MCF 10A (cell line): ENCODE measurements at regions not wholly inside any gene's neighbourhood (a gene's known extent, or its start where the extent isn't known, plus 50 kb on each side); places are given as distances from the start of the nearest gene placed in this dataset.

ENCODE experiments used
- BruUV-seq: library from RNA; stranded (reverse); fragments of 400-500 nt; replicated peaks from 2 replicates; lab custom pipeline; 2021; lab: Mats Ljungman, UMichigan
- CTCF ChIA-PET: fragments of 300-600 bp; sonication (Branson Sonifier 250); formaldehyde crosslinking; extraction: SDS; loops from one replicate; lab custom pipeline; 2021; ENCODE audit warnings: antibody characterized with exemption, inconsistent platforms; lab: Yijun Ruan, JAX
- POLR2A ChIA-PET: fragments of 300-600, 350-650 bp; sonication (Branson Sonifier 250); formaldehyde crosslinking; extraction: SDS; loops from one replicate; lab custom pipeline; 2020; ENCODE audit warnings: antibody characterized with exemption, inconsistent platforms; lab: Yijun Ruan, JAX
- DNase-seq: peaks from one replicate; pipeline ENCODE4 v3.0.0-alpha.2; 2018; ENCODE audit not compliant: unreplicated experiment
- H3K27ac Mint-ChIP-seq: one replicate; pipeline ENCODE4 v1.8.0; 2022; ENCODE audit warnings: mild to moderate bottlenecking, low read depth, mixed read lengths; ENCODE audit not compliant: unreplicated experiment
- H3K27me3 Mint-ChIP-seq: one replicate; pipeline ENCODE4 v1.8.0; 2022; ENCODE audit warnings: mixed read lengths; ENCODE audit not compliant: insufficient read depth, unreplicated experiment
- H3K36me3 Mint-ChIP-seq: one replicate; pipeline ENCODE4 v1.8.0; 2022; ENCODE audit warnings: mild to moderate bottlenecking, moderate library complexity, mixed read lengths; ENCODE audit not compliant: insufficient read depth, unreplicated experiment
- H3K4me1 Mint-ChIP-seq: one replicate; pipeline ENCODE4 v1.8.0; 2022; ENCODE audit warnings: mixed read lengths; ENCODE audit not compliant: insufficient read depth, unreplicated experiment
- H3K4me3 Mint-ChIP-seq: one replicate; pipeline ENCODE4 v1.8.0; 2022; ENCODE audit warnings: mild to moderate bottlenecking, moderate library complexity, mixed read lengths; ENCODE audit not compliant: unreplicated experiment
- H3K9me3 Mint-ChIP-seq: one replicate; pipeline ENCODE4 v1.8.0; 2022; ENCODE audit warnings: mixed read lengths; ENCODE audit not compliant: unreplicated experiment
- intact Hi-C: fragments of 100-400 bp; cut with micrococcal nuclease; formaldehyde crosslinking; loops from 2 replicates; pipeline ENCODE4 v1.14.1; 2022
- TF ChIP-seq, protein P1 (sequence below): fragments of 200-600 bp; IDR thresholded peaks from one replicate; pipeline ENCODE4 v1.8.0; 2022; ENCODE audit warnings: antibody characterized with exemption, mild to moderate bottlenecking; ENCODE audit not compliant: unreplicated experiment

DNA sequence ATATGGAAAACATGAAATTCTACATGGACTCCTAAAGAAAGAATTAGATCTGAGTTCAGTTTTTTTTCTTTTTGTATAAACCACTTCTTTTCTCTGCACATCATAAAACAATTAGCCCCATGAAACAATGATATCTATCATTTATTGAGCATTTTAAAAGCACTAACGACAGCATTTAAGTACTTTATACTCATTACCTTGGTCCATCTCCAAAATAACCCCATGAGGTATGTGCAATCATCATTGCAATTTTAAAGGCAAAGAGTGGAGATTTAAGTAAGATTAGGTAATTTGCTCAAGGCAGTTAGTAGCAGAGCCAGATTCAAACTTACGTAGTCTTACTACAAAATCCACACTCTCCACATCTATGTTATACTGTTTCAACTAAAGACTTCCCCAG, 177.7 kb upstream of the RAG2 start:
- Mint-ChIP-seq H3K27me3 (no peaks in the 10 kb centered on the region), H3K36me3 (no peaks in the 10 kb centered on the region), H3K4me1 (peaks cover 17% of the 10 kb centered on the region), H3K4me3 (no peak overlapping the region), H3K27ac (peak overlapping the region; percentile 52), H3K9me3 (no peaks in the 10 kb centered on the region)
- POLR2A ChIA-PET: interaction anchor here (0.9 kb wide), 1 partner anchor 23 kb away, joined by 3 read pairs; no protein-coding TSS in a partner anchor
- CTCF ChIA-PET: interaction anchor here (1.4 to 5.2 kb wide), 2 partner anchors 28 to 74 kb away, joined by 4 to 21 read pairs; no protein-coding TSS in a partner anchor
- intact Hi-C loops: loop anchor here (2.0 kb wide), 1 partner anchor 41 kb away; no protein-coding TSS in a partner anchor
- DNase-seq: no peak
- BruUV-seq: no TSS peak
- TF ChIP-seq, protein P1, sequence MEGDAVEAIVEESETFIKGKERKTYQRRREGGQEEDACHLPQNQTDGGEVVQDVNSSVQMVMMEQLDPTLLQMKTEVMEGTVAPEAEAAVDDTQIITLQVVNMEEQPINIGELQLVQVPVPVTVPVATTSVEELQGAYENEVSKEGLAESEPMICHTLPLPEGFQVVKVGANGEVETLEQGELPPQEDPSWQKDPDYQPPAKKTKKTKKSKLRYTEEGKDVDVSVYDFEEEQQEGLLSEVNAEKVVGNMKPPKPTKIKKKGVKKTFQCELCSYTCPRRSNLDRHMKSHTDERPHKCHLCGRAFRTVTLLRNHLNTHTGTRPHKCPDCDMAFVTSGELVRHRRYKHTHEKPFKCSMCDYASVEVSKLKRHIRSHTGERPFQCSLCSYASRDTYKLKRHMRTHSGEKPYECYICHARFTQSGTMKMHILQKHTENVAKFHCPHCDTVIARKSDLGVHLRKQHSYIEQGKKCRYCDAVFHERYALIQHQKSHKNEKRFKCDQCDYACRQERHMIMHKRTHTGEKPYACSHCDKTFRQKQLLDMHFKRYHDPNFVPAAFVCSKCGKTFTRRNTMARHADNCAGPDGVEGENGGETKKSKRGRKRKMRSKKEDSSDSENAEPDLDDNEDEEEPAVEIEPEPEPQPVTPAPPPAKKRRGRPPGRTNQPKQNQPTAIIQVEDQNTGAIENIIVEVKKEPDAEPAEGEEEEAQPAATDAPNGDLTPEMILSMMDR: no peak

DNA sequence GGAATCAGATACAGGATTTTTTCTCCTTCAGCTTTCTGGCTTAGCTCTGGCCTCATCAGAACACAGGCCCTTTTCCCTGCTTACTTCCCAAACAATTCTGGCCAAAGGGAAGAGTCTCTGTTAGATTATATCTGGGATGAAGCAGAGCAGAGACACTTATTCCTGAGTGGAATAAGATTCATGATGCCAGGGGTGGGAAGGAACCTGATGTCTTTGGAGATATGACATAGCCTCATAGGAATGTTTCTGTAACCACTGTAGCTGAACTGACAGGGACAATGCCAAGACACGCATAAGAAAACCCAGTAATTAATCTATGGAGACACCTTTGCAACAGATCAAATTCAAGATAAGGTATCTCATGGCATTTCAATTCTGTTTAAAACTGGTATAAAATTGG, 177.1 kb upstream of the RAG2 start:
- peak; percentile 30 for DNase-seq
- TF ChIP-seq, protein P1: no peak
- ChIA-PET POLR2A (interaction anchor here (0.9 to 1.2 kb wide), 2 partner anchors 19 to 23 kb away, joined by 3 read pairs; no protein-coding TSS in a partner anchor), CTCF (interaction anchor here (0.6 to 5.2 kb wide), 3 partner anchors 28 to 736 kb away, joined by 3 to 21 read pairs (median 4); no protein-coding TSS in a partner anchor)
- peak overlapping the region; percentile 52 for H3K27ac Mint-ChIP-seq
- peaks cover 17% of the 10 kb centered on the region for H3K4me1 Mint-ChIP-seq
- no peaks in the 10 kb centered on the region for H3K27me3 Mint-ChIP-seq
- intact Hi-C loops: loop anchor here (2.0 kb wide), 1 partner anchor 42 kb away; no protein-coding TSS in a partner anchor
- H3K4me3 Mint-ChIP-seq: no peak overlapping the region
- no peaks in the 10 kb centered on the region for H3K9me3 Mint-ChIP-seq
- TSS peak; percentile 65 for BruUV-seq
- no peaks in the 10 kb centered on the region for H3K36me3 Mint-ChIP-seq

DNA sequence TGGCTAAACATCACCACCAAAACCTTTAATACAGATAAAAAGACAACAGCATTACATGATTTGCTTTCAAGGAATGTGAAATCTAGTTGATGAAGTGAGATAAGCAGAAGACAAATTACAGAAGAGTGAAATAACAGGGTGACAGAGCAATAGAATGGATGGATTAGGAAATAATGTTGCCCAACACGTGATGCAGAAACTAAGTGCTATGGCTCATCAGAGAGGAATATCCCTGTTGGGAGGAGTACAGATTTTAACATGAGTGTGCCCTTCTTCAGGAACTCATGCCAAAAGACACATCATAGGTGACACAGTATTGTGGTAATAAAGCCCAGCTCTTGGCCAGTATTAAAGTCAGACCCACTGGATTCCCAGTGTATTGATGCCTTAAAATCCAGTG, 176.6 kb upstream of the RAG2 start:
- peak; percentile 83 for DNase-seq
- H3K4me1 Mint-ChIP-seq: peaks cover 17% of the 10 kb centered on the region

DNA sequence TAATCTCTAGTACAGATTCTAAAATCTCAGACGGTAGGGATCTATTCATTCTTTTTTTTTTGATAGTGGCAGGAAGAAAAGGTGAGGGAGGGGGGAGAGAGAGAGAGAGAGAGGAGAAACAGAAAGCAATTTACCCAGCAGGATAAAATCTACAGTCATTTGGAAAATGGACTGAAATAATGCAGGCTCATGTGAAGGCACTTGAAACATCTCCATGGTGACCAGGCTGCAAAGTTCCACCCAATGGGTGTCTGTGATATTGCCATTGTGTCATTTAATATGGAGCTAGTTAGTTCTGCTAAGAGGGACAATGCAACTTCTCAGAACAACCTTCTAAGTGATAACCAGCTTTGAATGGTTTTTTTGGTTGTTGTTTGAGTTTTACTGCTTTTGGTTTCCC, 165.2 kb upstream of the RAG2 start:
- BruUV-seq: no TSS peak
- ChIA-PET CTCF (no interaction called here), POLR2A (no interaction called here)
- H3K27me3 Mint-ChIP-seq: no peaks in the 10 kb centered on the region
- no peak overlapping the region for H3K27ac Mint-ChIP-seq
- TF ChIP-seq, protein P1: no peak
- H3K4me3 Mint-ChIP-seq: no peak overlapping the region
- H3K4me1 Mint-ChIP-seq: no peaks in the 10 kb centered on the region
- DNase-seq: no peak
- H3K9me3 Mint-ChIP-seq: no peaks in the 10 kb centered on the region
- intact Hi-C loops: no loop called here
- no peaks in the 10 kb centered on the region for H3K36me3 Mint-ChIP-seq

More for the DNA sequence above, 176.6 kb upstream of the RAG2 start:
- Mint-ChIP-seq H3K9me3 (no peaks in the 10 kb centered on the region), H3K27ac (peak overlapping the region; percentile 52), H3K4me3 (no peak overlapping the region), H3K36me3 (no peaks in the 10 kb centered on the region), H3K27me3 (no peaks in the 10 kb centered on the region)
- intact Hi-C loops: loop anchor here (2.0 kb wide), 1 partner anchor 42 kb away; no protein-coding TSS in a partner anchor
- CTCF ChIA-PET: interaction anchor here (0.6 to 5.2 kb wide), 5 partner anchors 27 to 737 kb away, joined by 3 to 21 read pairs (median 4); no protein-coding TSS in a partner anchor
- TF ChIP-seq, protein P1: no peak
- BruUV-seq: no TSS peak
- POLR2A ChIA-PET: interaction anchor here (0.6 to 1.2 kb wide), 5 partner anchors 9 to 180 kb away, joined by 3 read pairs; partner anchors contain the start of gene IFTAP
